ENCODE measurements at regions not wholly inside any gene's neighbourhood (a gene's known extent, or its start where the extent isn't known, plus 50 kb on each side); places are given as distances from the start of the nearest gene placed in this dataset.
A peak's percentile ranks its signal among the peaks of the same experiment; 100 is the strongest.

GRCh38 chr18:24677011-24677410 lies 216.6 kb downstream of the HRH4 start:
- DNase-seq = no peak

- no peak for DNase-seq
These were observed 217.7 kb downstream of the HRH4 start for GRCh38 chr18:24678107-24678506.

- no peak for DNase-seq
These were observed 218.2 kb downstream of the HRH4 start for GRCh38 chr18:24678626-24679025.

- DNase-seq = no peak
These were observed 218.6 kb downstream of the HRH4 start for GRCh38 chr18:24679062-24679461.

- DNase-seq = no peak
These were observed 223.5 kb downstream of the HRH4 start for GRCh38 chr18:24683925-24684324.

GRCh38 chr18:24685254-24685959 lies 225.0 kb downstream of the HRH4 start:
- DNase-seq = no peak

GRCh38 chr18:24695168-24695567 lies 234.7 kb downstream of the HRH4 start:
- DNase-seq = no peak

- DNase-seq = no peak
These were observed 241.6 kb downstream of the HRH4 start for GRCh38 chr18:24702001-24702515.

GRCh38 chr18:24703316-24703715 lies 242.9 kb downstream of the HRH4 start:
- DNase-seq = no peak

- no peak for DNase-seq
These were observed 244.7 kb downstream of the HRH4 start for GRCh38 chr18:24704946-24705630.

GRCh38 chr18:24710474-24710873 lies 250.0 kb downstream of the HRH4 start:
- no peak for DNase-seq

- no peak for DNase-seq
These were observed 259.4 kb downstream of the HRH4 start for GRCh38 chr18:24719791-24720190.

- no peak for DNase-seq
These were observed 261.0 kb downstream of the HRH4 start for GRCh38 chr18:24721388-24721787.

GRCh38 chr18:24725644-24726415 lies 265.4 kb downstream of the HRH4 start:
- no peak for DNase-seq

GRCh38 chr18:24726727-24727492 lies 266.5 kb downstream of the HRH4 start:
- peak; percentile 34 for DNase-seq

- no peak for DNase-seq
These were observed 267.2 kb downstream of the HRH4 start for GRCh38 chr18:24727685-24728084.

GRCh38 chr18:24731158-24731557 lies 270.7 kb downstream of the HRH4 start:
- no peak for DNase-seq

GRCh38 chr18:24731981-24732380 lies 271.5 kb downstream of the HRH4 start:
- DNase-seq = no peak

GRCh38 chr18:24734058-24734457 lies 273.6 kb downstream of the HRH4 start:
- no peak for DNase-seq

GRCh38 chr18:24735624-24736231 lies 275.3 kb downstream of the HRH4 start:
- DNase-seq = no peak

- no peak for DNase-seq
These were observed 276.4 kb downstream of the HRH4 start for GRCh38 chr18:24736662-24737330.

- no peak for DNase-seq
These were observed 280.4 kb downstream of the HRH4 start for GRCh38 chr18:24740829-24741228.

Data from stimulated activated CD4-positive, alpha-beta T cell treated with anti-CD3 and anti-CD28 coated beads, Interleukin-12 subunit alpha, Interleukin-12 subunit beta, amount 100 ng/mL, for 4 hours (primary cell).